Endodermal cell (in vitro differentiated cells): ENCODE measurements at regions not wholly inside any gene's neighbourhood (a gene's known extent, or its start where the extent isn't known, plus 50 kb on each side); places are given as distances from the start of the nearest gene placed in this dataset.

Experiments
- DNase-seq: peaks from one replicate; pipeline ENCODE4 v3.0.0-alpha.2; 2017
- H3K27ac ChIP-seq: 2 replicates; pipeline ENCODE4 v1.5.1; 2013; ENCODE audit warnings: mild to moderate bottlenecking, low read depth, low read length, moderate library complexity
- H3K27me3 ChIP-seq: 2 replicates; pipeline ENCODE4 v1.6.1; 2013; ENCODE audit warnings: mild to moderate bottlenecking, low read length, moderate library complexity; ENCODE audit not compliant: insufficient read depth, control insufficient read depth, poor library complexity, severe bottlenecking
- H3K36me3 ChIP-seq: 2 replicates; pipeline ENCODE4 v1.7.0; 2013; ENCODE audit warnings: mild to moderate bottlenecking, low read length, moderate library complexity; ENCODE audit not compliant: control insufficient read depth, insufficient read depth
- H3K4me1 ChIP-seq: one replicate; pipeline ENCODE4 v1.7.0; 2013; ENCODE audit warnings: low read length; ENCODE audit not compliant: control insufficient read depth, insufficient read depth
- H3K4me3 ChIP-seq: 2 replicates; pipeline ENCODE4 v1.5.1; 2013; ENCODE audit warnings: mild to moderate bottlenecking, low read length, moderate library complexity
- H3K9ac ChIP-seq: 2 replicates; pipeline ENCODE4 v1.6.1; 2013; ENCODE audit warnings: mild to moderate bottlenecking, low read length, moderate library complexity; ENCODE audit not compliant: poor library complexity, severe bottlenecking; ENCODE audit errors: extremely low read depth
- H3K9me3 ChIP-seq: 2 replicates; pipeline ENCODE4 v1.6.1; 2013; ENCODE audit warnings: mild to moderate bottlenecking, low read length, moderate library complexity; ENCODE audit not compliant: control insufficient read depth
- H3K27ac Mint-ChIP-seq: 2 replicates; pipeline ENCODE4 v1.8.0; 2020; ENCODE audit warnings: mixed read lengths
- H3K27me3 Mint-ChIP-seq: 2 replicates; pipeline ENCODE4 v1.8.0; 2021; ENCODE audit warnings: mild to moderate bottlenecking, mixed read lengths; ENCODE audit not compliant: insufficient read depth
- H3K36me3 Mint-ChIP-seq: 2 replicates; pipeline ENCODE4 v1.8.0; 2020; ENCODE audit warnings: low read depth, mixed read lengths
- H3K4me1 Mint-ChIP-seq: 2 replicates; pipeline ENCODE4 v1.8.0; 2020; ENCODE audit warnings: mixed read lengths
- H3K4me3 Mint-ChIP-seq: 2 replicates; pipeline ENCODE4 v1.8.0; 2020; ENCODE audit warnings: mild to moderate bottlenecking, moderate library complexity, mixed read lengths
- H3K9me3 Mint-ChIP-seq: 2 replicates; pipeline ENCODE4 v1.8.0; 2020; ENCODE audit warnings: mild to moderate bottlenecking, mixed read lengths
- WGBS, 2 experiments: methylation state at CpG; one replicate each; pipeline versions ENCODE4 v1.1.5 to v1.1.7; 2013; ENCODE audit warnings: missing lambda C conversion rate in 2 of 2, mixed read lengths in 1 of 2; ENCODE audit not compliant: insufficient coverage in 1 of 2, insufficient read length in 1 of 2; 5-methylcytosine and 5-hydroxymethylcytosine counted together
- TF ChIP-seq, protein P1 (sequence below): fragments of 200-600 bp; sonication (generic); conservative IDR thresholded peaks from 2 replicates; pipeline ENCODE4 v1.5.0; 2021; ENCODE audit warnings: antibody characterized with exemption, mild to moderate bottlenecking

DNA sequence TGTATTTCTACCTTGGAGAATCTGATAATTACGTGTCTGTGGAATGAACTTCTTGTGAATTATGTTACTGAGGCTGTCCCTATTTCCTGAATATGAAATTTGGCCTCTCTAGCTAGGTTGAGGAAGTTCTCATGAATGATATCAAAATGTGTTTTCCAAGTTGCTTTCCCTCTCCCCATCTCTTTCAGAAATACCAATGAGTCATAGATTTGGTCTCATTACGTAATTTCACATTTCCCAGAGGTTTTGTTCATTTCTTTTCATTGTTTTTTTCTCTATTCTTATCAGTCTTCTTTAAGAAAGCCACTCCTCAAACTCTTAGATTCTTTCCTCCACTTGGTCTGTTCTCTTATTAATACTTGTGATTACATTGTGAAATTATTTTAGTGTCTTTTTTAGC lies 923.8 kb upstream of the CDH9 start:
- TF ChIP-seq, protein P1, sequence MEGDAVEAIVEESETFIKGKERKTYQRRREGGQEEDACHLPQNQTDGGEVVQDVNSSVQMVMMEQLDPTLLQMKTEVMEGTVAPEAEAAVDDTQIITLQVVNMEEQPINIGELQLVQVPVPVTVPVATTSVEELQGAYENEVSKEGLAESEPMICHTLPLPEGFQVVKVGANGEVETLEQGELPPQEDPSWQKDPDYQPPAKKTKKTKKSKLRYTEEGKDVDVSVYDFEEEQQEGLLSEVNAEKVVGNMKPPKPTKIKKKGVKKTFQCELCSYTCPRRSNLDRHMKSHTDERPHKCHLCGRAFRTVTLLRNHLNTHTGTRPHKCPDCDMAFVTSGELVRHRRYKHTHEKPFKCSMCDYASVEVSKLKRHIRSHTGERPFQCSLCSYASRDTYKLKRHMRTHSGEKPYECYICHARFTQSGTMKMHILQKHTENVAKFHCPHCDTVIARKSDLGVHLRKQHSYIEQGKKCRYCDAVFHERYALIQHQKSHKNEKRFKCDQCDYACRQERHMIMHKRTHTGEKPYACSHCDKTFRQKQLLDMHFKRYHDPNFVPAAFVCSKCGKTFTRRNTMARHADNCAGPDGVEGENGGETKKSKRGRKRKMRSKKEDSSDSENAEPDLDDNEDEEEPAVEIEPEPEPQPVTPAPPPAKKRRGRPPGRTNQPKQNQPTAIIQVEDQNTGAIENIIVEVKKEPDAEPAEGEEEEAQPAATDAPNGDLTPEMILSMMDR, result no peak
- WGBS, 2 experiments, result 80 to 100% methylated on average over 1 to 2 of the region's 2 CpGs
- no peak for DNase-seq
- no peak overlapping the region for H3K27ac ChIP-seq
- no peaks in the 10 kb centered on the region for H3K27me3 Mint-ChIP-seq
- no peak overlapping the region for H3K4me3 Mint-ChIP-seq
- H3K4me1 ChIP-seq, result no peaks in the 10 kb centered on the region
- H3K9me3 ChIP-seq, result peaks cover 46% of the 10 kb centered on the region
- H3K9ac ChIP-seq, result no peak overlapping the region
- peaks cover 5% of the 10 kb centered on the region for H3K36me3 Mint-ChIP-seq
- H3K4me3 ChIP-seq, result no peak overlapping the region
- H3K4me1 Mint-ChIP-seq, result no peaks in the 10 kb centered on the region
- no peak overlapping the region for H3K27ac Mint-ChIP-seq
- peaks cover 47% of the 10 kb centered on the region for H3K9me3 Mint-ChIP-seq
- no peaks in the 10 kb centered on the region for H3K27me3 ChIP-seq
- no peaks in the 10 kb centered on the region for H3K36me3 ChIP-seq

DNA sequence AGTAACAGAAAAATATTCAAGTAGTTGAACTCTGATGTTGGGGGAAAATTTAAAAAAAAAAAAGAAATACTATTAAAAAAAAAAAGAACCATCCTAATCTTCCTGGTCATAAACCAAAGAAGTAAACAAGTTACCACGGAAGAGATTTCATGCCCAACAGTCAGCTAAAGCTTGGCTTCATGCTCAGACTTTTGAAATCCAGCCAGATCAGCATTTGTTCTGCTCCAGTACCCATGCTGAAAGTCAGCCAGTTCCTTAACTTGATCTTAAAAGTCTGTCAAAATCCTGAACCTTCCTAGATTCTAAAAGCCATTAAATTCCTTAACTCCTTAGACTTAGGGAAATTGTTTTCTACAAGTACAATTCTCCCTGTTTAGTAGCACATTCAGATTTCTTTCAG lies 908.7 kb upstream of the CDH9 start:
- H3K4me3 ChIP-seq, result no peak overlapping the region
- Mint-ChIP-seq H3K4me1 (no peaks in the 10 kb centered on the region), H3K27ac (no peak overlapping the region), H3K4me3 (no peak overlapping the region), H3K27me3 (no peaks in the 10 kb centered on the region), H3K9me3 (no peaks in the 10 kb centered on the region), H3K36me3 (no peaks in the 10 kb centered on the region)
- TF ChIP-seq, protein P1, result no peak
- H3K9ac ChIP-seq, result no peak overlapping the region
- no peaks in the 10 kb centered on the region for H3K27me3 ChIP-seq
- H3K36me3 ChIP-seq, result no peaks in the 10 kb centered on the region
- H3K9me3 ChIP-seq, result no peaks in the 10 kb centered on the region
- no peak for DNase-seq
- no peak overlapping the region for H3K27ac ChIP-seq
- 71 to 100% methylated on average over 1 of the region's 1 CpG for WGBS, 2 experiments
- H3K4me1 ChIP-seq, result no peaks in the 10 kb centered on the region

DNA sequence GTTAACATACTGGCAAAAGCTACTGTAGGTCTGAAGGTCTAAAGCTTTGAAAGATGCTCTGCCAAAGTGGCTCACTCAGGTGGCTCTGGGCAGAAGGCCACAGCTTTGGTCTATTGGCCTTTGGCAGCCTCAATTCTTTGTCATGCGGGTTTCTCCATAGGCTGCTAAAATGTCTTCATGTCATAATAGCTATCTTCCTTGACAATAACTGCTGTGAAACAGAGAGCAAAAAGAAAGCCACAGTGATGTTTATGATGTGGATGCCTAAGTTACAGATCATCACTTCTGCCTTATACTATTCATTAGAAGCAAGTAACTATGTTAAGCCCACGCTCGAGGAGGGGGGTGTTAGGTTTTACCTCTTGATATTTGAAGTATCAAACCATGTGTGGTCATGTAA lies 906.1 kb upstream of the CDH9 start:
- no peaks in the 10 kb centered on the region for H3K4me1 Mint-ChIP-seq
- H3K9me3 Mint-ChIP-seq, result no peaks in the 10 kb centered on the region
- TF ChIP-seq, protein P1, result no peak
- H3K27me3 Mint-ChIP-seq, result no peaks in the 10 kb centered on the region
- no peak overlapping the region for H3K4me3 Mint-ChIP-seq
- H3K27ac Mint-ChIP-seq, result no peak overlapping the region
- Histone ChIP-seq H3K27ac (no peak overlapping the region), H3K4me1 (no peaks in the 10 kb centered on the region), H3K36me3 (no peaks in the 10 kb centered on the region), H3K27me3 (no peaks in the 10 kb centered on the region), H3K9ac (no peak overlapping the region), H3K4me3 (no peak overlapping the region), H3K9me3 (no peaks in the 10 kb centered on the region)
- H3K36me3 Mint-ChIP-seq, result no peaks in the 10 kb centered on the region
- DNase-seq, result no peak
- whole genome bisulfite sequencing, 2 experiments, result 98% methylated on average over 3 of the region's 3 CpGs; no CpG with 5 or more reads in 1 of the 2 experiments
